ENCODE measurements at regions not wholly inside any gene's neighbourhood (a gene's known extent, or its start where the extent isn't known, plus 50 kb on each side); places are given as distances from the start of the nearest gene placed in this dataset.

- no peak for DNase-seq
These were observed 121.9 kb upstream of the CXCL14 start for GRCh38 chr5:135700731-135701130.

GRCh38 chr5:135697959-135698345, 119.2 kb upstream of the CXCL14 start:
- DNase-seq, result no peak

- no peak for DNase-seq
These were observed 118.6 kb upstream of the CXCL14 start for GRCh38 chr5:135697251-135697958.

GRCh38 chr5:135696317-135696716, 117.5 kb upstream of the CXCL14 start:
- DNase-seq, result no peak

GRCh38 chr5:135695656-135696313, 117.0 kb upstream of the CXCL14 start:
- DNase-seq, result no peak

GRCh38 chr5:135694906-135695305, 116.1 kb upstream of the CXCL14 start:
- no peak for DNase-seq

GRCh38 chr5:135694012-135694411, 115.2 kb upstream of the CXCL14 start:
- DNase-seq, result no peak

GRCh38 chr5:135693371-135693955, 114.7 kb upstream of the CXCL14 start:
- DNase-seq, result peak; percentile 37

GRCh38 chr5:135691044-135691443, 112.3 kb upstream of the CXCL14 start:
- DNase-seq, result no peak

GRCh38 chr5:135690466-135690865, 111.7 kb upstream of the CXCL14 start:
- peak; percentile 53 for DNase-seq

- DNase-seq, result no peak
These were observed 110.7 kb upstream of the CXCL14 start for GRCh38 chr5:135689506-135689905.

- no peak for DNase-seq
These were observed 109.6 kb upstream of the CXCL14 start for GRCh38 chr5:135688385-135688784.

- DNase-seq, result no peak
These were observed 104.4 kb upstream of the CXCL14 start for GRCh38 chr5:135683189-135683588.

- DNase-seq, result no peak
These were observed 101.9 kb upstream of the CXCL14 start for GRCh38 chr5:135680713-135681112.

GRCh38 chr5:135678640-135679268, 100.0 kb upstream of the CXCL14 start:
- DNase-seq, result no peak

- no peak for DNase-seq
These were observed 93.2 kb upstream of the CXCL14 start for GRCh38 chr5:135671966-135672365.

- no peak for DNase-seq
These were observed 92.4 kb upstream of the CXCL14 start for GRCh38 chr5:135671052-135671705.

GRCh38 chr5:135670588-135670987, 91.8 kb upstream of the CXCL14 start:
- DNase-seq, result no peak

GRCh38 chr5:135669416-135669815, 90.6 kb upstream of the CXCL14 start:
- peak; percentile 64 for DNase-seq

- DNase-seq, result no peak
These were observed 88.9 kb upstream of the CXCL14 start for GRCh38 chr5:135667673-135668072.

- no peak for DNase-seq
These were observed 88.4 kb upstream of the CXCL14 start for GRCh38 chr5:135667204-135667603.

GRCh38 chr5:135662683-135663082, 83.9 kb upstream of the CXCL14 start:
- no peak for DNase-seq

GRCh38 chr5:135662061-135662481, 83.3 kb upstream of the CXCL14 start:
- DNase-seq, result peak; percentile 27
